ENCODE measurements at regions not wholly inside any gene's neighbourhood (a gene's known extent, or its start where the extent isn't known, plus 50 kb on each side); places are given as distances from the start of the nearest gene placed in this dataset.

DNA sequence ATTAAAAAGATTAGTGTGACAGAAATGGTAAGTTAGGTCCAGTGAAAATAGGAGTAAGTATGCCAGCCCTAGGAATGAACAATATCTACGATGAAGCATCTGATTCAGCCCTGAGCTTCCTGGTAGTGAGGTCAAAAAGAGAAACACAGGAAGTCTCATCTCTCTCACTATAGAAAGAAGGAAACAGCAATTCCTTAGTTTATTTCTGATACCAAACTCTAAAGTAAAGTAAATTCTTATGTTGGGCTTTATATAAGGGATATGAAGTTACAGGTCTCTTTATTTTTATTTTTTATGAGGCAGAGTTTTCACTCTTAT is 76.7 kb upstream of the RFLNA start:
- no peak for TF ChIP-seq BHLHE40 (IDR thresholded peaks at IDR 0.05; ENCODE audit: borderline replicate concordance)
- TF ChIP-seq SP1 (IDR thresholded peaks at IDR 0.05) = no peak
- no peak for TF ChIP-seq FOXA1 (IDR thresholded peaks at IDR 0.05)
- TF ChIP-seq HDGF (IDR thresholded peaks at IDR 0.05; ENCODE audit: borderline replicate concordance) = no peak
- TF ChIP-seq FOXK2 (IDR thresholded peaks at IDR 0.05) = no peak
- TF ChIP-seq ELF4 (IDR thresholded peaks at IDR 0.05) = no peak
- TF ChIP-seq, protein P1, sequence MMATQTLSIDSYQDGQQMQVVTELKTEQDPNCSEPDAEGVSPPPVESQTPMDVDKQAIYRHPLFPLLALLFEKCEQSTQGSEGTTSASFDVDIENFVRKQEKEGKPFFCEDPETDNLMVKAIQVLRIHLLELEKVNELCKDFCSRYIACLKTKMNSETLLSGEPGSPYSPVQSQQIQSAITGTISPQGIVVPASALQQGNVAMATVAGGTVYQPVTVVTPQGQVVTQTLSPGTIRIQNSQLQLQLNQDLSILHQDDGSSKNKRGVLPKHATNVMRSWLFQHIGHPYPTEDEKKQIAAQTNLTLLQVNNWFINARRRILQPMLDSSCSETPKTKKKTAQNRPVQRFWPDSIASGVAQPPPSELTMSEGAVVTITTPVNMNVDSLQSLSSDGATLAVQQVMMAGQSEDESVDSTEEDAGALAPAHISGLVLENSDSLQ (IDR thresholded peaks at IDR 0.05) = no peak
- TF ChIP-seq TARDBP (IDR thresholded peaks at IDR 0.05) = no peak
- TF ChIP-seq ZNF384 (IDR thresholded peaks at IDR 0.05) = no peak
- no peak for TF ChIP-seq FOXM1 (IDR thresholded peaks at IDR 0.05; ENCODE audit: borderline replicate concordance)
- no peak for TF ChIP-seq NFRKB (IDR thresholded peaks at IDR 0.05)
- TF ChIP-seq SUZ12 (IDR thresholded peaks at IDR 0.05) = no peak
- no peak for TF ChIP-seq L3MBTL2 (conservative IDR thresholded peaks at IDR 0.05)
- TF ChIP-seq ARNT (IDR thresholded peaks at IDR 0.05) = no peak

Data from HEK293T (cell line).